Renal cortical epithelial cell (primary cell): ENCODE measurements at regions not wholly inside any gene's neighbourhood (a gene's known extent, or its start where the extent isn't known, plus 50 kb on each side); places are given as distances from the start of the nearest gene placed in this dataset.

ENCODE experiments used
- DNase-seq: peaks from one replicate; pipeline ENCODE4 v3.0.0-alpha.2; 2011; ENCODE audit warnings: low read depth

DNA sequence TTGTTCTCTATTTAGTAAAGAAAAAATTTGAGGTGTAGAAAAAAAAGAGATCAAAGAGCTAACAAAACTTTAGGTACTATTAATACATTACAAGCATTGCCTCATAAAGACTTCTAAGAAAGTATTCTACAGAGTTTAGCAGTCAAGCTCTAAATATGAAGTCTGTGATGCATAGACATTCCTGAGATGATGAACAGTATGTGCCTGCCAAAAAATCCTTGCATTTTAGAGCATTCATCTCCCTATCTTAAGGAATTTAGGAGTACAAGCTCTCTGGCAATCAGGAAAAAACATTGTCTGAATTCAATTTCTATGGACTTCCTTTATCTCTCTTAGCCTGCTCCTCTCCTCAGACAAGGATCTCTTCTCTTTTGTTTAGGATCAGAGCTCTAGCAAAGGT, 202.6 kb upstream of the LRFN5 start:
- no peak for DNase-seq

DNA sequence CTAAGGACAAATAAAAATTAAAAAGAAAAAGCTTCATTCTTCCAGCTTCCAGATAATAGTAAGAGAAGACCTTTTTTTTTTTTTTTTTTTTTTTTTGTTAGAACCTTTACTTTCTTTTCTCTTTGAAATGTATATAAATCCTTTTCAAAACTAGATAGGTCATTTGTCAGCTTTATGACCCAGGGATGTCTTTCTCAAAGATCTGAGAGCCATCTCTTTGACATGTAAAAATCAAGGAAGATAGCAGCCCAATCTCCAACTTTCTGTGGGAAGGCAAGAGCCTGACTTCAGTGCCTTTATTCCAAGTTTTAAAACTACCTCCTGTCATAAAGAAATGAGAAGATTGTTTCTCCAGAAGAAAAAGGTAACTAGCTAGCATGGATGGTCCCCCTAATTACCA, 203.3 kb upstream of the LRFN5 start:
- DNase-seq: no peak

DNA sequence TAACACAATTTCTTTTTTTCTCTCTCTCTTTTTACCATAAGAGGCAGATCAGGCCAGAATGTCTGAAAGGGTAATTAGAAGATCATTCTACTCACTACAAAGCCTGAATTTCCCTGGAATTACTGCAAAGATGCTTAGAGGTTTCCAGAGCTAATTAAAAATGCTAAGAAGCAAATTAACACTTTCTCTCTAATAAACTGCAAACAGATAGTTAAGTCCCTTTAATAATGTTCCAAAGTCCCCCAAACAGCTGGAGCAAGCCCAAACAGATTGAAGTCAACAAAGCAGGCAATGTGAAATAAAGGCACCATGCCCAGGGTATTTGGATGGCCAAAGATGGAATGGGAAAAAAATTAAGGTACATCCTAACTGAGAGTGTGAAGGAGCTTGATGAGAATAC, 208.8 kb upstream of the LRFN5 start:
- no peak for DNase-seq

DNA sequence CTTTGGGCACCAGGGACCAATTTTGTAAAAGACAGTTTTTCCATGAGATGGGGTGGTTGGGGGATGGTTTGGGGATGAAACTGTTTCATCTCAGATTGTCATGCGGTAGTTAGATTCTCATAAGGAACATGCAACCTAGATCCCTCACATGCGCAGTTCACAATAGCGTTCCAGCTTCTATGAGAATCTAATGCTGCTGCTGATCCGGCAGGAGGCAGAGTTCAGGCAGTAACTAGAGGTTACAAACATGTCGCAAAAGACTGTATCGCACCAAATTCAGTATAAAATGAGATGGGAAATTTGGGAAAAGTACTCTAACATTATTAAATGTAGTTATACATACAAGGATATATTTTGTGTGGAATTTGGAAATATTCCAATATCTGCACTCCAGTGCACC, 213.2 kb upstream of the LRFN5 start:
- no peak for DNase-seq

DNA sequence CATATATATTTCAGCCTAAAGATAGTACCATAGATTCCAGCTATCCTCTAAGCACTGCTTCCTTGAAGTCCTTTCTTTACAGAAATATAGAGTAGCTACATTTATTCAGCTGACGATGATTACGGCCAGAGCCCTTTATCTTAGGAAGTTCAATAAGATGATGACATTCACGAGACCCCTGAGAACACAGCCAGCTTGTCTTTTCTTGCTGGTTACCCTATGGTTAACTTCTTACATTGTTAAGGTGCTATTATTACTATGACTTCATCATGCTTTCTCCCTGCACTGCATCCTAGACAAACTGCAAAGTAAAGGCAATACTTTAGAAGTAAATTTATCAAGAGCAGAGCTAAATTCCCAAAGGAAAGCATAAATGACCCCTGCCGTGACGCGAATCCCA, 214.4 kb upstream of the LRFN5 start:
- no peak for DNase-seq

DNA sequence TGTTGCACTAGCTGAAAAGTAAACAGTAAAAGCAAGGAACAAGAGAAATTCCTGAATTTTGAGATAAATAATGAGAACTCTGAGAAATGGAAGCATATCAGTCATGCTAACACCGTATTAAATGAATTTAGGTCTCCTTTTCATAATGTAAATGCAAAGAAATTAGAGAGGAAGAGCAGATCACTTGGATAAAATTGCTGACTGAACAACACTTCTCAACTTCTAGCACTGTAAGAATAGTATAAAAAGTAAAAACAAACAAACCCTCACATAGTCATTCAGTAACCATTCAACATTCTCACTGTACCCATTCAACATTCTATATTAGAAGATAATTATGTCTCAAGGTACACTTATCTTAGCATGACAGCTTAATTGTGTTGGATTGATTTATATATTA, 217.3 kb upstream of the LRFN5 start:
- no peak for DNase-seq

DNA sequence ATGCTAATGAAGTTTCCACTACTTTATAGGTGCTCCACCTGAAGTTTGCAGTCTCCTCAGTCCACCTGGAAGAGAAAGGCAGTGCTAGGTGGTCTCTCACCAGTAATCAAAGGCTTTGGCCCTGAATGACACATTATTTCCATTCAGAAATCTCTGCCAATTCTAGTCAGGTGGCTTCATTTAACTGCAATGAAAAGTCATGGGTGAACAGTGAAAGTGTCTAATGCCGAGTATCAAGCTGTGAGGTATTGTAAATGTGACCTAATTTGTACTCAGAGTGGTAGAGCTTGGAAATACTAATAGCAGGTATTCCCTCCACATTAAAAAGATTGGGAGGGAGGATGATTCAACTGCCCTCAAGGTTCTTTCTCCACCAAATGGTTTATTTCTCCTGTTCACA, 220.9 kb upstream of the LRFN5 start:
- DNase-seq: no peak

DNA sequence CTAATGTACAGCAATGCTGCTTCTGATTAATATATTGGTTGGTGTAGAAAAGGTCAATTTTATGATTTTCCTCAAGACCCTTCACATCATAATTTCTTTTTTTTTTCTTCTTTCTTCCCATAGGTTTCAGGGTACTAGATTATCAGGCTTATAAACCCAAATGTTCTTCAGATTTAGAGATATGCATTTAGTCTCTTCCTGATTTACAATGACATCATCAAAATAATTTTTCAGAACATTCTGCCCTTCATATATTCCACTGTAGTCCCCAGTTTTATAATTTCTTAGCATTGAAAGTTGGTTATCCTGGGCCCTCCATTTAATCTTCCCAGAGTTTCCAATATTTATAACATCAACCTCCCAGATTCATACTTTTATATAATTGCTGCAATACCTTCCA, 226.7 kb upstream of the LRFN5 start:
- DNase-seq: no peak

DNA sequence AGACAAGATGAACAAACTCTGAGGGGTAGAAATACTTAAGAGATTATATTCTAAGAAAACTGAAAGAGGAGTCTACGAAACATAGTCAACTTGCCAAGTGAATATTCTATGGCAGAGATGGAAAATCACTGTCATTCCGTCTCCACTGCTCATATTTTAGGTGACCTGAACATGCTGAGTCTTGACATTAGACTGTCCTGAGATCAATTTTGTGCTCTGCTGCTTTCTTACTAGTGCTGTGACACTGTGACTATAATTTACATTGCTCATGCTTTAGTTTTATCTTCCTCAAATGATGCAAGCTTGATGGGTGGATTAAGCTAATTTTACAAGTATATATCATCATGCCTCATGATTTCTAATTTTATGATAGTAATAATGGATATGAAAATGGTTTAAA, 228.2 kb upstream of the LRFN5 start:
- no peak for DNase-seq

DNA sequence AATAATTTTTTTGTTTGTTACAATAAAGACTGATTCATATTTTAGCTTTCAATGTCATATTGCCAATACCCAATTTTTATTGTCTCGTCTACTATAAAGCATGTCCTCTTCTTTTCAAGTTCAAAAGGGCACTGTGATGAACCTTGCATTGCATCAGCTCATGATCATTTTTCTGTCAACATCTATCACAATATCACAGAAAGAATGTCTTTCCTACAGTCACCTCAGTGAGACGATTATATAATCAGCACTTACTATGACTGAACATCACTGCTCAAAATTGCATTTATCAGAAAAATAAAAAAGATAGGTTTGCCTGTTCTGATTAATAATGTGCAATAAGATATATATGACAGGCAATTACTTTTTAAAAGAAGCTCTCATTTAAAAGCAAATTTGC, 228.7 kb upstream of the LRFN5 start:
- DNase-seq: no peak

DNA sequence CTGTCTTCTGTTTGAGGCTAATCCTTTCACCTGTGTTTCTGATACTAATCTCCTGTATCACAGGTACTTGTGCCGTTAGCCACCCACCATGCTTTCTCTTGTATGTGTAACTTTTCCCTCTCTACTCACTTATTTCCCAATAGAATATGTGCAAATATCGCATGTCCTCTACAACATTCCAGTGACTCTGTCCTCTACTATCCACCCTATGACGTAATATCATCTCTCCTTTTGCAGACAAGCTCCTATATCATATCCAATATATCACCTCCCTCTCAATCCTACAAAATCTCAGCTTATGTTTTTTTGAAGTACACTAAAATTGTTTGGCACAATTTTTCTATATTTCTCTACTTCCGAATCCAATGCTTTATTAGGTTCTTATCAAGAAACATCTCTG, 232.6 kb upstream of the LRFN5 start:
- no peak for DNase-seq

DNA sequence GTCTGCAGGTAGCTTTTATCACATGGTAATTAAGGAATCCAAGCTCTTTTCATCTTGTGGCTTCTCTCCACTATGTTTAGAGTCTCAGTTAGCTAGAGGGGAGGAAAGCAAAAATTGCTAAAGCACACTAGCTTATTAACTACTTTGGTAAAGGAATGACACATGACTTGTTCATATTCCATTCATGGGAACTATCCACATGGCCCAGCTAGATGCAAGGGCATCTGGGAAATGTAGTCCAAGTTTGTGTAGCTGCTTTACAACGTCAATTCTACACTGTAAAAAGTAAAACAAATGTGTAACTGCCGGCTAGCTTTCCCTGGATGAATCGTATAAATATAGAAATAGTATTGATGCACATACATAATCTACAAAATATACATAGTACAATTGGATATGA, 244.5 kb upstream of the LRFN5 start:
- DNase-seq: no peak

DNA sequence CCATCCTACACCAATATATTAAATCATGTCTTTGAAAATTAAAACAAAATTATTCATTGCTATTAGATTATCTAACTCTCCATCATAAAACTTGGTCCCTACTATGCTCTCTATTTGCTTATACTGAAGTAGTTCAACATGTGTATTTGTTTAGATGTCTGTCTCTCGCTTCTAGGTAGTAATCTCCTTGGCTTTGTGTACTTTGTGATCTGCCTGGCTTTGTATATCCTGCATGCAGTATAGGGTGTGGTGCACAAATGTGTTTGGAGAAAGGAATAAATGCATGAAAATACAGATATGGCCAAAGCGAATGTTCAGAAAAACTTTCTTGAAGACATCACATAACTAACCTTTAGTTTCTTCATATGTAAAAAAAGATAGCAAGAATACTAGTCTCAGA, 246.6 kb upstream of the LRFN5 start:
- no peak for DNase-seq

DNA sequence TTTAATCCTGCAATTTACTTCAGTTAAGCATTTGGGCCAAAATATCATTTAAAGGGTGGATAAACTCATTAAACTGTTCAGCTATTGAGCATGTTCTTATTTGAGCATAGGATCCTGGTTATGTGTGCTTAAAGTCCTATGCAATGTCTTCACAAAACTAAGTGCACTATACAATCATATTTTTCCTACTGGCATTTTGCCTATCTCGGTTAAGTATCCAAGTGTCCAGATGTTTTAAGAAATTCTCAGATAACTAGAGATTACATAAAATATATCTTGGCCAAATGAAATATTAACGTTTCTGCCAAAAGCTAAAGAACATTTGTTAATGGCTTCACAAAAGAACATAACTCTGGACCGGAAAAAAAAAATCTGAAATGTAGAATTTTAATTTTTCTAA, 250.8 kb upstream of the LRFN5 start:
- DNase-seq: no peak

DNA sequence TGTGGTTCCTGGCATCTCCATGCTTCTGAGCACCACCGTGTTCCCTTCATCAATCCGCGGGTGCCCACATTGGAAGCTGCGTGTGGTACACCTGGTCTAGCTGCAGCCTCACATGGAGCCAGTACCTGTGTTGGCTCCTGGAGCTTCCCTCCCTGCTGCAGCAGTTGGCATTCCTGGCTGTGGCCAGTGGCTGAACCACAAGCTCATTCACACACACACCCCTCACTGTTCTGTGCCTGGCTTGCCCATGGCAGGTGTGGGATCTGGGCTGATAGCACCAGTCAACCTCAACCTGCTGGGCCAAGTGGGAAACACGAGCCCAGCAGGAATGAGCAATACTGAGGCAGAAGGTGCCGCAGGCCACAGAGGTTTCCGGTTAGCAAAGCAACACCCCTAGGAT, 256.2 kb upstream of the LRFN5 start:
- no peak for DNase-seq

DNA sequence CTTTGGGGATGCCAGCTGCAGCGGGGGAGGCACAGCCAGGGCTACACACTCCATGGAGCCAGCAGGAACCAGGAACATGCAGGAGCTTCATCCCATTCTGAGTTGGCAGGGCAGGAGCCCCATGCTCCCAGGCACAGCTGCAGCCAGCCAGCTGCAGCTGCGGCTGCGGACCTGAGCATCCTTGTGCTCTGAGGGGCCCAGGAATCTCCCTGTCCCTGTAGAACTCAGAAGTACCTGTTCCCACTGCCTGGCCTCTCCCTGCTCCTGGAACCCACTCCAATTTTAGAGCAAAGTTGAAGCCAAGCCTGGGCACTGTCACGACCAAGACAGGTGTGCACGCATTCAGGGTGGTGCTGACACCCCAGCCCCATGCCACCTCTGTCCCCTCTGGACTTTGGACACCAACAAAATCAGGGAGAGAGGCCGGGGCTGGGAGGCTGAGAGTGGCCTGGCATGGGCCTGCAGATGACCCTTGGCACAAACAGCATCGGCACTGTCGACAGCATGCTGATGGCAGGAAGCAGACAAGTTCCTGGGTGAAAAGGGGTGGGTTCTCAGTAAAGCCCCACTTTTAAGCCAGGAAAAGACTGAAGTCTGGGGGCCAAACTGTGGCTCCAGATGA, 257.3 kb upstream of the LRFN5 start:
- DNase-seq: no peak

DNA sequence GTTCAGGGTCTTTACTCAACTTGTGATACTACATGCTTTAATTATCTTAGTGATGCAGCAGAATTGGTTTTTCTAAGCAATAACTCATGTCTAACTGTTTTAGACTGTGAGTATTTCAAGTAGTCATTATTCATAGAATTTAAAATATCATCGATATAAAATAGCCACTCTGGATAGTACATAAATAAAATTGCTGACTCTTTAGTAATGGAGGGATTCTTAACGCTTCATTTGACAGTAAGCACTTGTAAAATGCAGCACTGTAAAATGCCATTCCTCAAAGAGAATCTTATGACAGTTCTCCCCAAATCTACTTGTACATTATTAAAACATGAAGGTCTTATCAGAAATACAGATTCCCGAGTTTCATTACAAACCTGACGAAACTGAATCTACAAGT, 262.8 kb upstream of the LRFN5 start:
- no peak for DNase-seq

DNA sequence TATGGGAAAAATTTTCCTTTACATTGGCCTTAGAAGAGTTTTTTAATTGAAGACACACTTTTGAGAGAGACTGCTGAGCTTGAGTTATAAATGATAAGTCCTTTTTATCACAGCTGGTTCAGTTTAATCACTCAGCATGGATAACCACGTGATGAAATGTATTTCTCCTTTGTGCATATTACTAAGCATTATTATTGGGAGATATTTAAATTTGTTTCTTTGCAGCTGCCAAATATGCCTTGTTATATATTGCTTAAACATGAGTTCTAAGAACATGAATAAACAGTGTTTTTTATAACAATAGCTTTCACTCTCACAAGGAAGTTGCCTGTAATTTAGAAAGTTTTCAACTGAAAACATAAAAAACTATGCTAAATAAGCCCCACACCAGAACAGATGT, 293.5 kb upstream of the LRFN5 start:
- no peak for DNase-seq

DNA sequence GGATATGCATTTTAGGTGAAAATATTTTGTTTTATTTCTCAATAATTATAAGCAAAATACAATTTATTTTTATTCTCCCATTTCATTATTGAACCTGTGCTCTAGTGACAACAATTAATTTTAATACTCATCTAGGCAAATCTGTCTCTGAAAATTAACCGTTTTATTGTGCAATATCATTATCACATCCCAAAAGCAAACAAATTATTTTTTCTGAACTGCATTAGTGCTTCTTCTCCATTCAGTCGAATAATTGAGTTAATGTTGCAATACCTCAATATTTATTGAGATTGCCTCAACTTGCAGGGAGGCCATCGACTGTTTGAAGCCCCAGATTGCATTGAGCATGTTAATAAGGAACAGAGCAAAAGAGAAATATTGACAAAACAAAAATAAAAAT, 303.2 kb upstream of the LRFN5 start:
- no peak for DNase-seq

DNA sequence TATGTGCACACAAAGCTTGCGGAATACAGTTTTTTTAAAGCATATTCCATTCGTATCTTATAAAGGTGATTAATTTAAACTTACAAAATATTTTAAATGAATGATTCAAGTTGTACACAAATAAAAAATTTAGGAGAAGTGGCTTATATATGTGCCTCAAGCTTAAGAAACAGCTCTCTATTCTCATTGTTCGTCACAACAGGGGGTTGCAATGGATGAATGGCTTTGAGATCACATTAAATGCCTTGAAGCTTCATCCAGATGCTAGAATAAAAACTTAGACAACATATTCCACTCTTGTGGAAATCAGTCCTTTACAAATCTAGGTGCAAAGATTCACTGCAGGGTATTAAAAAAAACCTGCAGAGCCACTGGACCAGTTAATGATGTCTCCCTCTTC, 303.9 kb upstream of the LRFN5 start:
- DNase-seq: no peak

DNA sequence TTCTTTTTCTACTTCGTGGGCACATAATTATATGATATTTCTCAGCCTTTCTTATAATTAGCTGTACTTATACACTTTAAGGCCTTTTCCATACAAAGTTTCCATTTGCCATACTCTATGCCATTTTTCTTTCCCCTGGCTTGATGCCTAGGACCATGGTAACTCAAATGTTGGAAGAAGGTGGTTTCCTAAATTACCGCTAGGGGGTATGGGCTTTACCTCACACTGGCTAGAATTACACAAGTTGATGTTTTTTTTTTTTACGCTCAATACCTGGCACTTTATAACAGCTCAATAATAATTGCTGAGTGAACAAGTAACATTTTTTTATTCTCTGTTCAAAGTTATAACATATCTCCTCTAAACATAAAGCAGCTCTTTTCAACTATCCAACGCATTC, 306.8 kb upstream of the LRFN5 start:
- DNase-seq: no peak

DNA sequence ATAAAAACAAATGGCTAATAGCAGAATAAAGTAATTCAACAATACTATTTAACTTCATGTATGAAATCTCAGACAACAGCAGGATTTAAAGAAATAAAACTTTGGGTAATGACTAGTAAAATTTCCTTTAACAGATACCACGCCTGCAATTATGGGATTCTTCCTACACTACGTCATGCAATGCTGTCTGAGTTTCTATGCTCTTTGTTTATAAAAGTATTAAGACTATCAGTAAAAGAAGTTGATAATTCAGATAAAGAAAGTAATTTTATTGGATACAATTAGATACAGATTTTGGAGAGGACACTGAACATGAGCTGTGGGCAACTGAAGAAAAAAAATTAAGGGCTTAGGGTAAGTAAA, 308.4 kb upstream of the LRFN5 start:
- no peak for DNase-seq

DNA sequence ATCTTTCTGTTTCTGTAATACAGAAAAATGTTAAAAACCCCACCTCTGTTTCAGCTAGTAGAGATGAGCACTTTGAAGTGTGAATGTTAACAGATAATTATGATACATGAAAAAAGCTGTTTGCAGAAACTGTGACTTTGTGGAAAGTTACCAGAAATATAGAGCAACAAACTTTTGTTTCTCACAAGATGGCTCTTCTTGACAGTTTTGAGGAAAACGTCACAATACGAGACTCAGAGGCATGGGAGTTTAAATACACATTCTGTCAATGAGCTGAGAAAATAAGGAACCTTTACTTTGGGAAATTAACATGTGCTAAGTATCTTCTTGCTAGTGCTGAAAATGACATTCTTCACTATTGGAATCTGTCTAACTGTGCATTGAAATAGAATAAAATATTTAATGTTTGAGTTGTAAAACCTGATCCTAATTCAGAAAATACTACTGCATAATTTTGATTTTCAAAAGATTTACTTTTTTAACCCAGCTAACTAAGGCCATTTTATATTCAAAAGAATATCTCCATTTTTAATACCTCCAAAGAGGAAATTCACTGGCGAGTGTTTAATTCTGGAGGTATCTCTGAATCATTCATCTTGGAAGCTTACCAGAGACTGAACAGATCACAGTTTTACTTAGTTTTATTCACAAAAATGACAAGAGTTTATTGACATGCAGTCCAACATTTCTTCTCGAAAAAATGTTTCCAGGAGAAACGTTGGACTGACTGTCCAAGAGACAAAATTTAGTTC, 308.9 kb upstream of the LRFN5 start:
- DNase-seq: no peak

DNA sequence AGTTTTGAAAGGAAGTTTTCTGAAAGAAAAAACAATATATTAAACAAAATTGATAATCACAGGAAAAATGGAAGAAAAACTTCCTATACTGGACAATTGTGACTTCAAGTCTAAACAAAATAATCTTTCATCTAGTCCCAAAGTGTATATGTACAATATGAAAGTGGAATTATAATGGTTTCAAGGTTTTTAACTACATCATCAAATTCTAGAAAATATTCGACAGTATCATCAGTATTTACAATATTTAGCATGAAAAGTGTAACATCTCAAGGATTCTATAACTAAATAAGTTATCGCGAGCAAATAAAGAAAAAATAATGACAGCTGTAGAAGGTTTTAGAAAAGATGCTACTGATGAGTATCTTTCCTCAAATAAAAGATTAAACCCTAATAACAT, 310.9 kb upstream of the LRFN5 start:
- no peak for DNase-seq
